C4-2B (cell line): ENCODE measurements at regions not wholly inside any gene's neighbourhood (a gene's known extent, or its start where the extent isn't known, plus 50 kb on each side); places are given as distances from the start of the nearest gene placed in this dataset.

Experiments
- CTCF ChIP-seq: fragments of 450-650 bp; conservative IDR thresholded peaks from 2 replicates; pipeline ENCODE4 v1.5.1; 2017; ENCODE audit warnings: mild to moderate bottlenecking
- ZFX ChIP-seq: fragments of 450-650 bp; IDR thresholded peaks from 2 replicates; pipeline ENCODE4 v1.6.1; 2017

GRCh38 chr14:29169408-29169807 is 402.8 kb downstream of the FOXG1 start:
- TF ChIP-seq CTCF (no peak), ZFX (no peak)
